Activated naive CD8-positive, alpha-beta T cell treated with anti-CD3 and anti-CD28 coated beads, Interleukin-2, amount 10 ng/mL, durations not matched to agents 7 days and 5 days (primary cell): ENCODE measurements at regions not wholly inside any gene's neighbourhood (a gene's known extent, or its start where the extent isn't known, plus 50 kb on each side); places are given as distances from the start of the nearest gene placed in this dataset.

ENCODE experiments used
- ATAC-seq: fragments of 150-1000 bp; cut with Tn5 transposase; one replicate; pipeline ENCODE4 v1.10.0; 2021; ENCODE audit warnings: low read depth, moderate library complexity
- POLR2A ChIA-PET: fragments of 350-600 bp; sonication (Branson Sonifier 250); formaldehyde crosslinking; loops from one replicate; lab custom pipeline; 2021; ENCODE audit warnings: antibody characterized with exemption; lab: Charles Lee
- DNase-seq: peaks from one replicate; pipeline ENCODE4 v3.0.0; 2021
- H3K27ac Mint-ChIP-seq: one replicate; pipeline ENCODE4 v1.8.0; 2022; ENCODE audit warnings: mild to moderate bottlenecking, mixed read lengths
- H3K27me3 Mint-ChIP-seq: one replicate; pipeline ENCODE4 v1.8.0; 2022; ENCODE audit warnings: mild to moderate bottlenecking, moderate library complexity, mixed read lengths
- H3K36me3 Mint-ChIP-seq: one replicate; pipeline ENCODE4 v1.8.0; 2021; ENCODE audit warnings: mild to moderate bottlenecking, mixed read lengths
- H3K4me1 Mint-ChIP-seq: one replicate; pipeline ENCODE4 v1.8.0; 2021; ENCODE audit warnings: mixed read lengths
- H3K4me3 Mint-ChIP-seq: one replicate; pipeline ENCODE4 v1.8.0; 2022; ENCODE audit warnings: mild to moderate bottlenecking, moderate library complexity, mixed read lengths
- H3K9me3 Mint-ChIP-seq: one replicate; pipeline ENCODE4 v1.8.0; 2021; ENCODE audit warnings: mixed read lengths

- Mint-ChIP-seq H3K36me3 (no peaks in the 10 kb centered on the region), H3K9me3 (no peaks in the 10 kb centered on the region), H3K27me3 (no peaks in the 10 kb centered on the region), H3K27ac (no peak overlapping the region), H3K4me1 (no peaks in the 10 kb centered on the region), H3K4me3 (no peak overlapping the region)
- no peak for ATAC-seq
- no peak for DNase-seq
- POLR2A ChIA-PET = no interaction called here
Observed at GRCh38 chr11:23539556-23539955, 679.3 kb upstream of the CCDC179 start.

DNA sequence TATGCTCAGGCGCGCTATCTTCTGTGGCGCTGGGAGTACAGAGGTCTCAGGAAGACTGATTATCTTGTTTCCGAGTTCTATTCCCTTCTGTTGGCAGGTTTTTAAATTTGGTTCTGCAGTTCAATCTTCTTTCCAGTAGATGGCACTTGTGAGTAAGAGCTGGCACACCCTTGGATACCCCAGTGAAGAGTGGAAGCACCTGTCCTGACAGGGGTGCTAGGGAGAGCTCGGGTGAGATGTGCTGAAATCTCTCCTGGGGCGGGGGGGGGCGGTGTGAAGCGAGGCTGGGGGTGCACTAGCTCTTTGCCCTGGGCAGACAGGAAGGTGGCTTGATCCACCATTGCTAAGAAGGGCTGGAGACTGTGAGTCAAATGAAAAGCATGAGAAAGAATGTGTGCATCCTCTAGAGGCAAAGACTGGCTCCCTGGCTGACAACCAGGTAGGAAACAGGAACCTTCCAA is 679.9 kb upstream of the CCDC179 start:
- Mint-ChIP-seq H3K9me3 (no peaks in the 10 kb centered on the region), H3K4me1 (no peaks in the 10 kb centered on the region), H3K36me3 (no peaks in the 10 kb centered on the region), H3K27ac (no peak overlapping the region), H3K27me3 (no peaks in the 10 kb centered on the region), H3K4me3 (no peak overlapping the region)
- POLR2A ChIA-PET = no interaction called here
- ATAC-seq = peak; percentile 63
- no peak for DNase-seq

- POLR2A ChIA-PET = no interaction called here
- no peaks in the 10 kb centered on the region for H3K36me3 Mint-ChIP-seq
- H3K4me1 Mint-ChIP-seq = no peaks in the 10 kb centered on the region
- no peaks in the 10 kb centered on the region for H3K9me3 Mint-ChIP-seq
- H3K4me3 Mint-ChIP-seq = no peak overlapping the region
- H3K27me3 Mint-ChIP-seq = no peaks in the 10 kb centered on the region
- ATAC-seq (no peak), DNase-seq (no peak)
- H3K27ac Mint-ChIP-seq = no peak overlapping the region
Observed at GRCh38 chr11:23542189-23542588, 681.9 kb upstream of the CCDC179 start.

- Mint-ChIP-seq H3K4me3 (no peak overlapping the region), H3K4me1 (no peaks in the 10 kb centered on the region), H3K36me3 (no peaks in the 10 kb centered on the region), H3K27ac (no peak overlapping the region), H3K9me3 (no peaks in the 10 kb centered on the region), H3K27me3 (no peaks in the 10 kb centered on the region)
- POLR2A ChIA-PET = no interaction called here
- ATAC-seq (no peak), DNase-seq (no peak)
Observed at GRCh38 chr11:23542816-23543215, 682.5 kb upstream of the CCDC179 start.

DNA sequence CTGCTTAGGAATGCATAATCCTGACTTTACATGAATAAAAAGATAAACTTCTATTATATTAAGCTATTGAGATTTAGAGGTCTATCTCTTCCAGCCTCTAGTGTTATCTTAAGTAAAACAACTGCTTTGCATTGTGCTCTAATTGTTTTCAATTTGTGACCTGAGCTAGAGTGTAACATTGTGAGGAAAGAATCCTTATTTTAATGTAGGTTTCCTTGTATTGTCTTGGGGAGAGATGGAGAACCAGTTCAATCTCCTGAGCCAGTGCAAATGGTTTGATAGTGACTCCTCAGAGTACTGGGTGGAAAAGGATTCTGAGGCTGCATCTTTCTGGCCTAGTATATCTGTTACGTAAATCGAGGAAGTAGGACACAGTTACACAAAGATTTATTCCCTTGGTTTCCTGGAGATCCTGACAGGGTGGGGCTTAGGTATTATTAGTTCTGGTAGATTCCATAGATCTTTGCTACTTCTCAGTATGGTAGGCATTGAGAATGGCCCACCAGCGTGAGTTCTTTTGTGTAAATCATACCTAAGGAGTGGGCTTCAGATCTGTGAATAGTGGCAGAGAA is 683.5 kb upstream of the CCDC179 start:
- Mint-ChIP-seq H3K9me3 (no peaks in the 10 kb centered on the region), H3K27ac (no peak overlapping the region), H3K4me3 (no peak overlapping the region), H3K4me1 (no peaks in the 10 kb centered on the region), H3K27me3 (no peaks in the 10 kb centered on the region), H3K36me3 (no peaks in the 10 kb centered on the region)
- DNase-seq (no peak), ATAC-seq (no peak)
- POLR2A ChIA-PET = no interaction called here

GRCh38 chr11:23551706-23552105 is 691.4 kb upstream of the CCDC179 start:
- Mint-ChIP-seq H3K27ac (no peak overlapping the region), H3K27me3 (peaks cover 2% of the 10 kb centered on the region), H3K9me3 (no peaks in the 10 kb centered on the region), H3K36me3 (no peaks in the 10 kb centered on the region), H3K4me3 (no peak overlapping the region), H3K4me1 (no peaks in the 10 kb centered on the region)
- ATAC-seq (no peak), DNase-seq (no peak)
- POLR2A ChIA-PET = no interaction called here

DNA sequence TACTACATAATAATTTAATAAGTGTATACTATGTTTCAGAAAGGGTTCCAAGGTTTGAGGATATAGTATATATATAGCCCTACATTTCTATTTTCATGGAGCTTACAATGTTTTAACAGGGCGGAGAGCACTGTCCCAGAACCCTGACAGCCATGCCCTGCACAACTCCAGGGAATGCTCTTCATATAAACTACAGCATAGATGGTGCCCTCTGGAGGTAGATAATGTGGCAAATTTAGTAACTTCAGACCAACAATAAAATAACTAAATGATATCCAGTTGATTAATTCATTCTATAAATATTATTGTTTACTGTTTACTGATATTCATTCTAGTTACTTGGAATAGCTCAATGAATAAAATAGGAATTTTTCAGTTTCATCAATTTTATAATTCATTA is 693.7 kb upstream of the CCDC179 start:
- Mint-ChIP-seq H3K36me3 (no peaks in the 10 kb centered on the region), H3K27ac (no peak overlapping the region), H3K4me3 (no peak overlapping the region), H3K9me3 (no peaks in the 10 kb centered on the region), H3K4me1 (no peaks in the 10 kb centered on the region), H3K27me3 (peaks cover 2% of the 10 kb centered on the region)
- no peak for DNase-seq
- no peak for ATAC-seq
- POLR2A ChIA-PET = no interaction called here

DNA sequence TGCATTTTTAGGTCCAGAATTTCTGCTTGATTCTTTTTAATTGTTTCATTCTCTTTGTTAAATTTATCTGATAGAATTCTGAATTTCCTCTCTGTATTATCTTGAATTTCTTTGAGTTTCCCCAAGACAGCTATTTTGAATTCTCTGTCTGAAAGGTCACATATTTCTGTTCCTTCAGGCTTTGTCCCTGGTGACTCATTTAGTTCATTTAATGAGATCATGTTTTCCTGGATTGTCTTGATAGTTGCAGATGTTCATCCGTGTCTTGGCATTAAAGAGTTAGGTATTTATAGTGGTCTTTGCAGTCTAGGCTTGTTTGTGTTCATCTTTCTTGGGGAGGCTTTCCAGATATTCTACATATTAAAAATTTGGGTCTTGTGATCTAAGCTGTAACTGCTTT is 694.8 kb upstream of the CCDC179 start:
- Mint-ChIP-seq H3K36me3 (no peaks in the 10 kb centered on the region), H3K9me3 (no peaks in the 10 kb centered on the region), H3K27ac (no peak overlapping the region), H3K4me3 (no peak overlapping the region), H3K4me1 (no peaks in the 10 kb centered on the region), H3K27me3 (peaks cover 1% of the 10 kb centered on the region)
- ATAC-seq = no peak
- POLR2A ChIA-PET = no interaction called here
- no peak for DNase-seq

GRCh38 chr11:23556163-23556750 is 696.0 kb upstream of the CCDC179 start:
- POLR2A ChIA-PET = no interaction called here
- H3K27ac Mint-ChIP-seq = no peak overlapping the region
- no peaks in the 10 kb centered on the region for H3K36me3 Mint-ChIP-seq

GRCh38 chr11:23563591-23563990 is 703.3 kb upstream of the CCDC179 start:
- ATAC-seq (no peak), DNase-seq (no peak)
- Mint-ChIP-seq H3K27ac (no peak overlapping the region), H3K4me1 (no peaks in the 10 kb centered on the region), H3K4me3 (no peak overlapping the region), H3K36me3 (no peaks in the 10 kb centered on the region), H3K27me3 (no peaks in the 10 kb centered on the region), H3K9me3 (no peaks in the 10 kb centered on the region)
- POLR2A ChIA-PET = no interaction called here

More at GRCh38 chr11:23556163-23556750, 696.0 kb upstream of the CCDC179 start:
- H3K4me3 Mint-ChIP-seq = no peak overlapping the region
- DNase-seq (no peak), ATAC-seq (no peak)
- H3K4me1 Mint-ChIP-seq = no peaks in the 10 kb centered on the region
- no peaks in the 10 kb centered on the region for H3K9me3 Mint-ChIP-seq
- H3K27me3 Mint-ChIP-seq = no peaks in the 10 kb centered on the region

- no peaks in the 10 kb centered on the region for H3K4me1 Mint-ChIP-seq
- POLR2A ChIA-PET = no interaction called here
- H3K36me3 Mint-ChIP-seq = no peaks in the 10 kb centered on the region
- H3K27me3 Mint-ChIP-seq = no peaks in the 10 kb centered on the region
- DNase-seq (no peak), ATAC-seq (no peak)
- H3K4me3 Mint-ChIP-seq = no peak overlapping the region
- no peaks in the 10 kb centered on the region for H3K9me3 Mint-ChIP-seq
- no peak overlapping the region for H3K27ac Mint-ChIP-seq
Observed at GRCh38 chr11:23564370-23564769, 704.1 kb upstream of the CCDC179 start.

DNA sequence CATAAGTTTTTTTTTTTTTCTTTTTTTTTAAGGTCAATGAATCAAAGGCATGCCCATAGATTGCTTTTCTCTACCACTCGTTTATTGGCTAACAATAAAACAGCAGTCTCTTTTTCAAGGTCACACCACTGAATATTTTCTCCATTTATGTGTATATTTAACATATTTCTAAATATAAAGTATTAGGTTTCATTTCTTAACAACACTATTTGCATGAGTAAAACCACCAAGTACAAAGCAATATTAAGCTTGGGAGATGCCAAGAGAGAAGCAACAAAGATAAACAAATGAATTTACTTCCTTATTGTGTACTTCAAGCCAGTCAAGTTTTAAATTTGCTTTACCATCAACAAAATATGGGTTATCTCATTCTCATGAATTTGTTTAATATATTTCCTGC is 708.9 kb upstream of the CCDC179 start:
- ATAC-seq (no peak), DNase-seq (no peak)
- Mint-ChIP-seq H3K36me3 (no peaks in the 10 kb centered on the region), H3K27me3 (no peaks in the 10 kb centered on the region), H3K4me1 (no peaks in the 10 kb centered on the region), H3K9me3 (no peaks in the 10 kb centered on the region), H3K27ac (no peak overlapping the region), H3K4me3 (no peak overlapping the region)
- POLR2A ChIA-PET = no interaction called here

- Mint-ChIP-seq H3K36me3 (no peaks in the 10 kb centered on the region), H3K27ac (no peak overlapping the region), H3K4me3 (no peak overlapping the region), H3K9me3 (no peaks in the 10 kb centered on the region), H3K4me1 (no peaks in the 10 kb centered on the region), H3K27me3 (no peaks in the 10 kb centered on the region)
- POLR2A ChIA-PET = no interaction called here
- DNase-seq = no peak
- ATAC-seq = no peak
Observed at GRCh38 chr11:23569547-23569946, 709.3 kb upstream of the CCDC179 start.

DNA sequence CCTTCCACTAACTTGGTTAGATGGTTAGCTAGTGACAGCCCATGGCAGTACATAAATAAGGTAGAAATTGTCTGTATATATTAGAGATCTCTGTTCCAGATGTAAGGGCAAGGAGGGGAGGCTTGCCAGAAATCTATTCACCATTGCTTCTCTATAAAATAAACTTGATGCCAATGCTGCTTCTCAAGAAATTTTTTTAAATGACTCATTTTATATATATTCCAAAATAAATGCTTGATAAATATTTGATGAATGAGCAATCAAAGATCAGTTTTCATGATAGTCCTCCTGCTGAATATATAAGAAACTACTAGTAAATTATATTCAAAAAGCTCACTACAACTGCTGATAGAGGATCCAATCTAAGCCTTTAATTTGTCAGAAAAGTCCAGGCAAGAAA is 710.6 kb upstream of the CCDC179 start:
- Mint-ChIP-seq H3K27me3 (no peaks in the 10 kb centered on the region), H3K9me3 (no peaks in the 10 kb centered on the region), H3K4me3 (no peak overlapping the region), H3K4me1 (no peaks in the 10 kb centered on the region), H3K36me3 (no peaks in the 10 kb centered on the region), H3K27ac (no peak overlapping the region)
- ATAC-seq (no peak), DNase-seq (no peak)
- POLR2A ChIA-PET = no interaction called here
